HCT116 (cell line): ENCODE measurements at regions not wholly inside any gene's neighbourhood (a gene's known extent, or its start where the extent isn't known, plus 50 kb on each side); places are given as distances from the start of the nearest gene placed in this dataset.

Source experiments
- EZH2 ChIP-seq: fragments of 200-600 bp; sonication (generic); IDR thresholded peaks from 2 replicates; pipeline ENCODE4 v1.6.1; 2017; ENCODE audit warnings: antibody characterized with exemption, mixed run types
- POLR2A ChIP-seq: IDR thresholded peaks from 2 replicates; pipeline ENCODE4 v1.7.0; 2011; ENCODE audit warnings: borderline replicate concordance; ENCODE audit not compliant: insufficient read depth, insufficient read length; ENCODE audit errors: extremely low read depth
- SP1 ChIP-seq: IDR thresholded peaks from 2 replicates; pipeline ENCODE4 v1.6.1; 2012; ENCODE audit warnings: low read depth
- ZFX ChIP-seq: fragments of 450-650 bp; IDR thresholded peaks from 2 replicates; pipeline ENCODE4 v1.6.1; 2017
- TF ChIP-seq, protein P1 (sequence below), 3 experiments: fragments of 200-600 bp in 1 of 3; sonication (generic) in 1 of 3; IDR thresholded peaks in 2 of 3; conservative IDR thresholded peaks in 1 of 3; 2 replicates each; pipeline ENCODE4 v1.5.1; 2012 to 2017; ENCODE audit warnings: low read depth in 2 of 3, low read length in 2 of 3, antibody characterized with exemption in 1 of 3, borderline replicate concordance in 1 of 3, control low read depth in 1 of 3, mild to moderate bottlenecking in 1 of 3, mixed read lengths in 1 of 3, mixed run types in 1 of 3, moderate library complexity in 1 of 3; ENCODE audit not compliant: insufficient read depth in 1 of 3
- TF ChIP-seq, protein P2 (sequence below): IDR thresholded peaks from 2 replicates; pipeline ENCODE4 v1.6.1; 2012

DNA sequence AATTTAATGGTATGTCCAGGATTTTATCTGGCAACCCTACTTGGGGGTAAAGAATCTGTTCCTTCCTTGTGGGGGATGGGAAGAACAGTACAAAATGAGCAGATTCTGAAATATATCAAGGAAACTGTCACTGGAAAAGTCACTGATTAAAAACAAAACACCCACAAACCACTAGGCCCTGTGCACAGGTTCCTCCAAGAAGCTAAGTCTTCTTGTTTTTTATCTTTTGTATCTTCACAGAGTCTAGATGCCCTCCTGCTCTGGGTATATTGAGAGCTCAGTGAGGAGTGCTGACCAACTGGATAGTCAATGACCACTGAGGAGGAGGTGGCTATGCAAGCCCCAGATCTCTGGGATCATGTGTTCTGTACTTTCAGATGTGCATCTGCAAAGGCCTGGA lies 86.8 kb upstream of the ANKRD1 start:
- TF ChIP-seq, protein P1, sequence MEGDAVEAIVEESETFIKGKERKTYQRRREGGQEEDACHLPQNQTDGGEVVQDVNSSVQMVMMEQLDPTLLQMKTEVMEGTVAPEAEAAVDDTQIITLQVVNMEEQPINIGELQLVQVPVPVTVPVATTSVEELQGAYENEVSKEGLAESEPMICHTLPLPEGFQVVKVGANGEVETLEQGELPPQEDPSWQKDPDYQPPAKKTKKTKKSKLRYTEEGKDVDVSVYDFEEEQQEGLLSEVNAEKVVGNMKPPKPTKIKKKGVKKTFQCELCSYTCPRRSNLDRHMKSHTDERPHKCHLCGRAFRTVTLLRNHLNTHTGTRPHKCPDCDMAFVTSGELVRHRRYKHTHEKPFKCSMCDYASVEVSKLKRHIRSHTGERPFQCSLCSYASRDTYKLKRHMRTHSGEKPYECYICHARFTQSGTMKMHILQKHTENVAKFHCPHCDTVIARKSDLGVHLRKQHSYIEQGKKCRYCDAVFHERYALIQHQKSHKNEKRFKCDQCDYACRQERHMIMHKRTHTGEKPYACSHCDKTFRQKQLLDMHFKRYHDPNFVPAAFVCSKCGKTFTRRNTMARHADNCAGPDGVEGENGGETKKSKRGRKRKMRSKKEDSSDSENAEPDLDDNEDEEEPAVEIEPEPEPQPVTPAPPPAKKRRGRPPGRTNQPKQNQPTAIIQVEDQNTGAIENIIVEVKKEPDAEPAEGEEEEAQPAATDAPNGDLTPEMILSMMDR (IDR thresholded peaks at IDR 0.05 in 2 of 3, conservative IDR thresholded peaks at IDR 0.05 in 1 of 3; ENCODE audit: borderline replicate concordance in 1 of 3, insufficient read depth in 1 of 3, low read depth in 2 of 3, low read length in 2 of 3): no peak
- TF ChIP-seq, protein P2, sequence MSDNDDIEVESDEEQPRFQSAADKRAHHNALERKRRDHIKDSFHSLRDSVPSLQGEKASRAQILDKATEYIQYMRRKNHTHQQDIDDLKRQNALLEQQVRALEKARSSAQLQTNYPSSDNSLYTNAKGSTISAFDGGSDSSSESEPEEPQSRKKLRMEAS: no peak
- TF ChIP-seq SP1 (no peak), POLR2A (no peak), EZH2 (no peak), ZFX (no peak)
